Jurkat, Clone E6-1 (cell line): ENCODE measurements at regions not wholly inside any gene's neighbourhood (a gene's known extent, or its start where the extent isn't known, plus 50 kb on each side); places are given as distances from the start of the nearest gene placed in this dataset.
A peak's percentile ranks its signal among the peaks of the same experiment; 100 is the strongest.

ENCODE experiments used
- DNase-seq: peaks from one replicate; pipeline ENCODE4 v3.0.0-alpha.2; 2011; ENCODE audit warnings: low read depth, low spot score
- H3K4me3 ChIP-seq: 2 replicates; pipeline ENCODE4 v1.5.1; 2011; ENCODE audit warnings: mild to moderate bottlenecking, low read length, control low read depth, moderate library complexity

GRCh38 chr20:17806739-17807441 is 107.1 kb downstream of the BANF2 start:
- DNase-seq: no peak
- no peak overlapping the region for H3K4me3 ChIP-seq

- no peak for DNase-seq
These were observed 106.3 kb downstream of the BANF2 start for GRCh38 chr20:17806107-17806506.

GRCh38 chr20:17803765-17804164 is 104.0 kb downstream of the BANF2 start:
- DNase-seq: no peak
- H3K4me3 ChIP-seq: no peak overlapping the region

More at GRCh38 chr20:17806107-17806506, 106.3 kb downstream of the BANF2 start:
- H3K4me3 ChIP-seq: no peak overlapping the region

GRCh38 chr20:17799575-17800227 is 99.9 kb downstream of the BANF2 start:
- H3K4me3 ChIP-seq: no peak overlapping the region
- no peak for DNase-seq

- H3K4me3 ChIP-seq: no peak overlapping the region
- DNase-seq: no peak
These were observed 98.8 kb downstream of the BANF2 start for GRCh38 chr20:17798601-17799000.

GRCh38 chr20:17797579-17797978 is 97.8 kb downstream of the BANF2 start:
- H3K4me3 ChIP-seq: no peak overlapping the region
- no peak for DNase-seq

GRCh38 chr20:17797161-17797560 is 97.4 kb downstream of the BANF2 start:
- DNase-seq: peak; percentile 54
- no peak overlapping the region for H3K4me3 ChIP-seq

- DNase-seq: no peak
- no peak overlapping the region for H3K4me3 ChIP-seq
These were observed 96.4 kb downstream of the BANF2 start for GRCh38 chr20:17796091-17796563.

GRCh38 chr20:17795501-17796071 is 95.8 kb downstream of the BANF2 start:
- H3K4me3 ChIP-seq: no peak overlapping the region
- DNase-seq: no peak

- no peak for DNase-seq
- H3K4me3 ChIP-seq: no peak overlapping the region
These were observed 95.2 kb downstream of the BANF2 start for GRCh38 chr20:17795003-17795402.

- DNase-seq: no peak
- no peak overlapping the region for H3K4me3 ChIP-seq
These were observed 94.6 kb downstream of the BANF2 start for GRCh38 chr20:17794400-17794799.

GRCh38 chr20:17793986-17794385 is 94.2 kb downstream of the BANF2 start:
- H3K4me3 ChIP-seq: no peak overlapping the region
- no peak for DNase-seq

GRCh38 chr20:17790296-17790695 is 90.5 kb downstream of the BANF2 start:
- no peak overlapping the region for H3K4me3 ChIP-seq
- DNase-seq: no peak

- no peak for DNase-seq
- no peak overlapping the region for H3K4me3 ChIP-seq
These were observed 88.0 kb downstream of the BANF2 start for GRCh38 chr20:17787816-17788215.

- no peak for DNase-seq
- H3K4me3 ChIP-seq: no peak overlapping the region
These were observed 86.5 kb downstream of the BANF2 start for GRCh38 chr20:17786221-17786718.
